Mesendoderm (in vitro differentiated cells): ENCODE measurements at regions not wholly inside any gene's neighbourhood (a gene's known extent, or its start where the extent isn't known, plus 50 kb on each side); places are given as distances from the start of the nearest gene placed in this dataset.
A peak's percentile ranks its signal among the peaks of the same experiment; 100 is the strongest.

ENCODE experiments used
- DNase-seq: peaks from one replicate; pipeline ENCODE4 v3.0.0; 2013
- H2AK5ac ChIP-seq: 2 replicates; pipeline ENCODE4 v1.6.1; 2013; ENCODE audit warnings: low read length, inconsistent platforms
- H2BK120ac ChIP-seq: 2 replicates; pipeline ENCODE4 v1.6.1; 2013; ENCODE audit warnings: low read depth, mild to moderate bottlenecking, low read length, moderate library complexity, mixed read lengths
- H2BK15ac ChIP-seq: replicated peaks from 2 replicates; pipeline ENCODE4 v1.6.1; 2013; ENCODE audit warnings: low read depth, mild to moderate bottlenecking, moderate library complexity
- H2BK5ac ChIP-seq: 2 replicates; pipeline ENCODE4 v1.6.1; 2013; ENCODE audit warnings: low read length, inconsistent platforms
- H3K18ac ChIP-seq: 2 replicates; pipeline ENCODE4 v1.6.1; 2013; ENCODE audit warnings: mild to moderate bottlenecking, low read length, mixed read lengths
- H3K23ac ChIP-seq: one replicate; pipeline ENCODE4 v1.6.1; 2013; ENCODE audit warnings: low read length
- H3K27ac ChIP-seq: 2 replicates; pipeline ENCODE4 v1.5.1; 2013; ENCODE audit warnings: low read depth, mild to moderate bottlenecking, inconsistent platforms, low read length, moderate library complexity
- H3K27me3 ChIP-seq: 2 replicates; pipeline ENCODE4 v1.6.1; 2013; ENCODE audit warnings: low read length, control low read depth, mild to moderate bottlenecking, inconsistent platforms; ENCODE audit not compliant: insufficient read depth, poor library complexity
- H3K36me3 ChIP-seq: 2 replicates; pipeline ENCODE4 v1.6.1; 2013; ENCODE audit warnings: low read length, inconsistent platforms; ENCODE audit not compliant: control insufficient read depth, insufficient read depth
- H3K4ac ChIP-seq: one replicate; pipeline ENCODE4 v1.6.1; 2013; ENCODE audit warnings: low read depth, mild to moderate bottlenecking, low read length, moderate library complexity
- H3K4me1 ChIP-seq: 2 replicates; pipeline ENCODE4 v1.6.1; 2013; ENCODE audit warnings: low read depth, low read length, inconsistent platforms; ENCODE audit not compliant: control insufficient read depth
- H3K4me2 ChIP-seq: 2 replicates; pipeline ENCODE4 v1.6.1; 2013; ENCODE audit warnings: low read length
- H3K4me3 ChIP-seq: 2 replicates; pipeline ENCODE4 v1.5.1; 2013; ENCODE audit warnings: mild to moderate bottlenecking, low read length
- H3K56ac ChIP-seq: one replicate; pipeline ENCODE4 v1.6.1; 2013; ENCODE audit warnings: low read length
- H3K79me1 ChIP-seq: 2 replicates; pipeline ENCODE4 v1.6.1; 2013; ENCODE audit warnings: low read length, inconsistent platforms
- H3K79me2 ChIP-seq: 2 replicates; pipeline ENCODE4 v1.6.1; 2013; ENCODE audit warnings: mild to moderate bottlenecking, low read length; ENCODE audit not compliant: control insufficient read depth, insufficient read depth
- H3K9ac ChIP-seq: 2 replicates; pipeline ENCODE4 v1.6.1; 2013; ENCODE audit warnings: low read length, inconsistent platforms
- H4K5ac ChIP-seq: one replicate; pipeline ENCODE4 v1.6.1; 2013; ENCODE audit warnings: low read length
- H4K8ac ChIP-seq: one replicate; pipeline ENCODE4 v1.6.1; 2013; ENCODE audit warnings: low read depth, mild to moderate bottlenecking, control low read depth, low read length, moderate library complexity
- WGBS: extraction: QIAGEN DNeasy Blood & Tissue Kit; methylation state at CpG from one replicate; pipeline ENCODE4 v1.1.7; 2013; ENCODE audit warnings: low lambda C conversion rate, missing lambda C conversion rate; ENCODE audit not compliant: insufficient coverage; ENCODE audit errors: extremely low coverage; 5-methylcytosine and 5-hydroxymethylcytosine counted together

GRCh38 chr6:121767211-121767610, 331.8 kb downstream of the GJA1 start:
- Histone ChIP-seq H2BK120ac (no peak overlapping the region), H3K4me2 (no peak overlapping the region), H3K4ac (no peak overlapping the region), H4K8ac (no peak overlapping the region), H2BK15ac (no peak overlapping the region), H3K4me1 (no peaks in the 10 kb centered on the region), H3K27ac (no peak overlapping the region), H3K36me3 (no peaks in the 10 kb centered on the region), H4K5ac (no peak overlapping the region), H3K4me3 (no peak overlapping the region), H3K56ac (no peak overlapping the region), H3K79me1 (no peaks in the 10 kb centered on the region), H2AK5ac (no peak overlapping the region), H3K18ac (no peak overlapping the region), H3K23ac (no peak overlapping the region), H2BK5ac (no peak overlapping the region), H3K9ac (no peak overlapping the region), H3K27me3 (no peaks in the 10 kb centered on the region), H3K79me2 (no peaks in the 10 kb centered on the region)
- no peak for DNase-seq
- WGBS, result no CpG with 5 or more reads among the region's 3 CpGs

GRCh38 chr6:121770943-121771342, 335.5 kb downstream of the GJA1 start:
- Histone ChIP-seq H2BK15ac (no peak overlapping the region), H3K79me2 (no peaks in the 10 kb centered on the region), H2AK5ac (no peak overlapping the region), H2BK5ac (no peak overlapping the region), H3K4me1 (no peaks in the 10 kb centered on the region), H4K8ac (no peak overlapping the region), H4K5ac (no peak overlapping the region), H3K23ac (no peak overlapping the region), H2BK120ac (no peak overlapping the region), H3K9ac (no peak overlapping the region), H3K4me3 (no peak overlapping the region), H3K79me1 (no peaks in the 10 kb centered on the region), H3K4me2 (no peak overlapping the region), H3K18ac (no peak overlapping the region), H3K36me3 (no peaks in the 10 kb centered on the region), H3K27me3 (no peaks in the 10 kb centered on the region), H3K27ac (no peak overlapping the region), H3K56ac (no peak overlapping the region), H3K4ac (no peak overlapping the region)
- DNase-seq, result no peak
- WGBS, result no CpG with 5 or more reads among the region's 2 CpGs

- Histone ChIP-seq H3K4ac (no peak overlapping the region), H3K23ac (no peak overlapping the region), H2BK15ac (no peak overlapping the region), H2BK120ac (no peak overlapping the region), H3K27me3 (no peaks in the 10 kb centered on the region), H3K79me1 (no peaks in the 10 kb centered on the region), H3K18ac (no peak overlapping the region), H3K27ac (no peak overlapping the region), H2BK5ac (no peak overlapping the region), H3K56ac (no peak overlapping the region), H3K79me2 (no peaks in the 10 kb centered on the region), H2AK5ac (no peak overlapping the region), H3K4me1 (no peaks in the 10 kb centered on the region), H3K9ac (no peak overlapping the region), H3K4me3 (no peak overlapping the region), H3K36me3 (no peaks in the 10 kb centered on the region), H4K5ac (no peak overlapping the region), H4K8ac (no peak overlapping the region), H3K4me2 (no peak overlapping the region)
- DNase-seq, result no peak
- WGBS, result no CpG with 5 or more reads among the region's 4 CpGs
These were observed 336.7 kb downstream of the GJA1 start for GRCh38 chr6:121771937-121772720.

- H4K5ac ChIP-seq, result no peak overlapping the region
These were observed 340.6 kb downstream of the GJA1 start for GRCh38 chr6:121776054-121776453.

GRCh38 chr6:121780325-121781321, 345.2 kb downstream of the GJA1 start:
- Histone ChIP-seq H3K18ac (no peak overlapping the region), H3K27ac (no peak overlapping the region), H3K4ac (no peak overlapping the region), H3K9ac (no peak overlapping the region), H3K36me3 (no peaks in the 10 kb centered on the region), H4K8ac (no peak overlapping the region), H2BK15ac (no peak overlapping the region), H2AK5ac (no peak overlapping the region), H3K4me1 (no peaks in the 10 kb centered on the region), H3K79me2 (no peaks in the 10 kb centered on the region), H3K4me2 (no peak overlapping the region), H3K23ac (no peak overlapping the region), H3K56ac (no peak overlapping the region), H3K27me3 (no peaks in the 10 kb centered on the region), H2BK120ac (no peak overlapping the region), H2BK5ac (no peak overlapping the region), H3K4me3 (no peak overlapping the region), H4K5ac (no peak overlapping the region), H3K79me1 (no peaks in the 10 kb centered on the region)
- DNase-seq, result peak; percentile 47
- WGBS, result no CpG with 5 or more reads among the region's 3 CpGs

More at GRCh38 chr6:121776054-121776453, 340.6 kb downstream of the GJA1 start:
- H3K56ac ChIP-seq, result no peak overlapping the region
- no peak overlapping the region for H2BK5ac ChIP-seq
- no CpG with 5 or more reads among the region's 2 CpGs for WGBS
- H2BK15ac ChIP-seq, result no peak overlapping the region
- DNase-seq, result no peak
- no peak overlapping the region for H3K23ac ChIP-seq
- no peaks in the 10 kb centered on the region for H3K36me3 ChIP-seq
- H3K79me1 ChIP-seq, result no peaks in the 10 kb centered on the region
- no peak overlapping the region for H3K4me2 ChIP-seq
- H2BK120ac ChIP-seq, result no peak overlapping the region
- H3K18ac ChIP-seq, result no peak overlapping the region
- H4K8ac ChIP-seq, result no peak overlapping the region
- no peak overlapping the region for H3K4me3 ChIP-seq
- H3K9ac ChIP-seq, result no peak overlapping the region
- no peak overlapping the region for H2AK5ac ChIP-seq
- no peak overlapping the region for H3K4ac ChIP-seq
- H3K4me1 ChIP-seq, result no peaks in the 10 kb centered on the region
- no peaks in the 10 kb centered on the region for H3K27me3 ChIP-seq
- H3K27ac ChIP-seq, result no peak overlapping the region
- no peaks in the 10 kb centered on the region for H3K79me2 ChIP-seq
